ENCODE measurements at regions not wholly inside any gene's neighbourhood (a gene's known extent, or its start where the extent isn't known, plus 50 kb on each side); places are given as distances from the start of the nearest gene placed in this dataset.

GRCh38 chr10:43939389-43939938 is 290.8 kb upstream of the ZNF32 start:
- Histone ChIP-seq H3K4me3 (ENCODE audit: severe bottlenecking) (no peak overlapping the region), H3K36me3 (ENCODE audit: low read depth) (no peaks in the 10 kb centered on the region), H3K9me3 (ENCODE audit: severe bottlenecking) (peaks cover 5% of the 10 kb centered on the region), H3K27ac (ENCODE audit: poor library complexity, severe bottlenecking) (no peak overlapping the region), H3K4me1 (ENCODE audit: insufficient read depth, poor library complexity, severe bottlenecking) (no peaks in the 10 kb centered on the region), H3K27me3 (ENCODE audit: insufficient read depth, poor library complexity, severe bottlenecking) (no peaks in the 10 kb centered on the region)
- no peak for ATAC-seq (ENCODE audit: low read depth)
- no peak for DNase-seq (ENCODE audit: low spot score)
- TF ChIP-seq, protein P1, sequence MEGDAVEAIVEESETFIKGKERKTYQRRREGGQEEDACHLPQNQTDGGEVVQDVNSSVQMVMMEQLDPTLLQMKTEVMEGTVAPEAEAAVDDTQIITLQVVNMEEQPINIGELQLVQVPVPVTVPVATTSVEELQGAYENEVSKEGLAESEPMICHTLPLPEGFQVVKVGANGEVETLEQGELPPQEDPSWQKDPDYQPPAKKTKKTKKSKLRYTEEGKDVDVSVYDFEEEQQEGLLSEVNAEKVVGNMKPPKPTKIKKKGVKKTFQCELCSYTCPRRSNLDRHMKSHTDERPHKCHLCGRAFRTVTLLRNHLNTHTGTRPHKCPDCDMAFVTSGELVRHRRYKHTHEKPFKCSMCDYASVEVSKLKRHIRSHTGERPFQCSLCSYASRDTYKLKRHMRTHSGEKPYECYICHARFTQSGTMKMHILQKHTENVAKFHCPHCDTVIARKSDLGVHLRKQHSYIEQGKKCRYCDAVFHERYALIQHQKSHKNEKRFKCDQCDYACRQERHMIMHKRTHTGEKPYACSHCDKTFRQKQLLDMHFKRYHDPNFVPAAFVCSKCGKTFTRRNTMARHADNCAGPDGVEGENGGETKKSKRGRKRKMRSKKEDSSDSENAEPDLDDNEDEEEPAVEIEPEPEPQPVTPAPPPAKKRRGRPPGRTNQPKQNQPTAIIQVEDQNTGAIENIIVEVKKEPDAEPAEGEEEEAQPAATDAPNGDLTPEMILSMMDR (IDR thresholded peaks at IDR 0.05; ENCODE audit: poor library complexity, severe bottlenecking): no peak

DNA sequence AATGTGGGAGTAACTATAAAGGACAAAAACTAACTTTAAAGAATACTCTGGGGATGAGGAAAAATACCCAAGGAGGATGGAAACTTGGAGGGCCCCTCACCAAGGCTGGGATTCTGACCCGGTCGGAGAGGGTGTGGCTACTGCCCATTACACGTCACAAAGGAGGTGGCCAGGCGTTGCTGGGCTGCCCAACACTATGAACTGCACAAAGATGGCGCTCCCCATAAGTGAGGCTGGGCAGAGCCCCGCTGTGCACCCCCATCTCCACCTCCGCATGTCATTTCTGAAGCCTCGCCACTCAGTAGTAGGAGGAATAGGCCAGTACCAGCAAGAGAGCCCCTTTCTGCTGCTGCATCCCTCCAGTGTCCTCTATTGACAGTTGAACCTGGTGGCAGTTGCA is 290.1 kb upstream of the ZNF32 start:
- Histone ChIP-seq H3K4me3 (ENCODE audit: severe bottlenecking) (no peak overlapping the region), H3K4me1 (ENCODE audit: insufficient read depth, poor library complexity, severe bottlenecking) (no peaks in the 10 kb centered on the region), H3K27ac (ENCODE audit: poor library complexity, severe bottlenecking) (no peak overlapping the region), H3K9me3 (ENCODE audit: severe bottlenecking) (peaks cover 6% of the 10 kb centered on the region), H3K36me3 (ENCODE audit: low read depth) (no peaks in the 10 kb centered on the region), H3K27me3 (ENCODE audit: insufficient read depth, poor library complexity, severe bottlenecking) (no peaks in the 10 kb centered on the region)
- TF ChIP-seq, protein P1 (IDR thresholded peaks at IDR 0.05; ENCODE audit: poor library complexity, severe bottlenecking): no peak
- DNase-seq (ENCODE audit: low spot score) (no peak), ATAC-seq (ENCODE audit: low read depth) (no peak)

DNA sequence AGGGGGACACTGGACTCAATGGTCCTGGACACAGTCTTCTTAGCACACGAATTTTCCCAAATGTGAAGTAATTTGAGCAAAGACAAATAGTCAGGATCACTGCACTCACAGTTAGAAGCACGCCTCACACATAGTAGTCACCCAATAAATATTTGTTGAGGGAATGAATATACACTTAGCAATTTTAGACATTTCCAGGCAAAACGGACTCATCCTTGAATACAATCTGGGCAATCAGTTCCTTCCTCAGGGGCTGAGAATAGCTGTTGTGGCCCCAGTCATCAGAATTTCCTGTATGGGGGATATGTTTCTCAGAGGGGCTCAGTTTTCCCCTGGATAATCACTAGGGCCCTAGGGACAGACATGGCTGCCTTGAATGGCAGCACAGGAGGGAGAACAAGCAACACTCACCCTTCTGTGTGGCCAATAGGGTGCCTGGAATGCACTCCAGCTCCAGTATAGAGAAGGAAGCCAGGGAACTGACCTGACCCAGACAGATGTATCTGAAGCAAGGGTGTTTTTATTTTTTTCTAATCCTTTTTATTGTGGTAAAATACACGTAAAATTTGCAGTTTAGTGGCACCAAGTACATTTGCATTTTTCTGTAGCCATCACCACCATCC is 282.7 kb upstream of the ZNF32 start:
- TF ChIP-seq, protein P1 (IDR thresholded peaks at IDR 0.05; ENCODE audit: poor library complexity, severe bottlenecking): no peak
- ATAC-seq (ENCODE audit: low read depth) (peak; percentile 87), DNase-seq (ENCODE audit: low spot score) (no peak)
- Histone ChIP-seq H3K4me1 (ENCODE audit: insufficient read depth, poor library complexity, severe bottlenecking) (no peaks in the 10 kb centered on the region), H3K27ac (ENCODE audit: poor library complexity, severe bottlenecking) (peak overlapping the region; percentile 31), H3K4me3 (ENCODE audit: severe bottlenecking) (no peak overlapping the region), H3K9me3 (ENCODE audit: severe bottlenecking) (peaks cover 4% of the 10 kb centered on the region), H3K27me3 (ENCODE audit: insufficient read depth, poor library complexity, severe bottlenecking) (no peaks in the 10 kb centered on the region), H3K36me3 (ENCODE audit: low read depth) (no peaks in the 10 kb centered on the region)

DNA sequence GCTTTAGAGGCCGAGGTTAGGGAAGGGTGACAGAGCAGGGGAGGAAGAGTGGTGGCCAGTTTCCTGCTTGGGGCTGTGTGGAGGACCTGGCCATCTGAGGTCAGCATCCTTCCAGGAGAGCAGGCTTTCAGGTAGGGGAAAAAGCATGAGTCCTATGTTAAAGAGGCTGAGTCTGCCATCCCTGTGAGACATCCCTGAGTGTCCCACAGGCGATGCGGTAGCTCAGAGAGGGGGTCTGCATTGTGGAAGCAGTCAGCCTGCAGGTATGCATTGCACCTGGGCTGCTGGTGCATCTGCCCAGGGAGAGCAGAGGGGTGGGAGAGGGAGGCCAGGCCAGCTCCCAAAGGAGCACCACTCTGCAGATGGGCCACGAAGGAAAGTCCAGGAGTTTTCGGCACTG is 282.1 kb upstream of the ZNF32 start:
- DNase-seq (ENCODE audit: low spot score): no peak
- no peak overlapping the region for H3K4me3 ChIP-seq (ENCODE audit: severe bottlenecking)
- H3K27ac ChIP-seq (ENCODE audit: poor library complexity, severe bottlenecking): peak overlapping the region; percentile 31
- no peaks in the 10 kb centered on the region for H3K4me1 ChIP-seq (ENCODE audit: insufficient read depth, poor library complexity, severe bottlenecking)
- no peaks in the 10 kb centered on the region for H3K36me3 ChIP-seq (ENCODE audit: low read depth)
- peak; percentile 23; the same call in 2 of the 3 replicates for ATAC-seq (ENCODE audit: low read depth)
- H3K9me3 ChIP-seq (ENCODE audit: severe bottlenecking): peaks cover 4% of the 10 kb centered on the region
- TF ChIP-seq, protein P1 (IDR thresholded peaks at IDR 0.05; ENCODE audit: poor library complexity, severe bottlenecking): no peak
- H3K27me3 ChIP-seq (ENCODE audit: insufficient read depth, poor library complexity, severe bottlenecking): no peaks in the 10 kb centered on the region

- TF ChIP-seq, protein P1 (IDR thresholded peaks at IDR 0.05; ENCODE audit: poor library complexity, severe bottlenecking): no peak
- no peak overlapping the region for H3K27ac ChIP-seq (ENCODE audit: poor library complexity, severe bottlenecking)
- no peak for DNase-seq (ENCODE audit: low spot score)
- H3K36me3 ChIP-seq (ENCODE audit: low read depth): no peaks in the 10 kb centered on the region
- no peak for ATAC-seq (ENCODE audit: low read depth)
- H3K27me3 ChIP-seq (ENCODE audit: insufficient read depth, poor library complexity, severe bottlenecking): no peaks in the 10 kb centered on the region
- H3K4me3 ChIP-seq (ENCODE audit: severe bottlenecking): no peak overlapping the region
- H3K9me3 ChIP-seq (ENCODE audit: severe bottlenecking): peaks cover 4% of the 10 kb centered on the region
- H3K4me1 ChIP-seq (ENCODE audit: insufficient read depth, poor library complexity, severe bottlenecking): no peaks in the 10 kb centered on the region
These were observed 281.6 kb upstream of the ZNF32 start for GRCh38 chr10:43930243-43930642.

Measured in RWPE2 (cell line).